ENCODE measurements at regions not wholly inside any gene's neighbourhood (a gene's known extent, or its start where the extent isn't known, plus 50 kb on each side); places are given as distances from the start of the nearest gene placed in this dataset.
"Not testable (repeated sequence)": the region's sequence is repeated elsewhere in the genome, so short reads cannot be mapped to it uniquely, and the experiment has no call there.

- DNase-seq: peak; percentile 1
Observed at GRCh38 chr11:25775603-25776002, 556.3 kb upstream of the ANO3 start.

DNA sequence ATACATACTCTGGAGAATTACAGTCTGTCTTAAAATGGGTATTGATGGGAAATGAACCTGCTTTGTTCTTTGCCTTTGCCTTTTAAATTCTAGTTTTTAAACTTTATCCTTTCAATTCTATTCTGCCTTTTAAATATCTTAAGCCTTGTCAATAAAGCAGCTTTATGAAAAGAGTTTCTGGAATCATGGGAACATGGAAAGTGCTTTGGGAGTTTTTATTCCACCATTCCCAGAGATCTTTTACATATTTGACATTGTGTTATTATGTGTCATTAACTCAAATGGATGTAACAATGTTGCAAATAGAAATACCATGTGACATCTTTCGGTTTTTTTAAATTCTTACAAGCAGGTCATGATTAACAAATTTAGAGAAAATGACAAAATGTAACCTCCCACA lies 555.7 kb upstream of the ANO3 start:
- DNase-seq: no peak

- DNase-seq: no peak
Observed at GRCh38 chr11:25777343-25777742, 554.6 kb upstream of the ANO3 start.

DNA sequence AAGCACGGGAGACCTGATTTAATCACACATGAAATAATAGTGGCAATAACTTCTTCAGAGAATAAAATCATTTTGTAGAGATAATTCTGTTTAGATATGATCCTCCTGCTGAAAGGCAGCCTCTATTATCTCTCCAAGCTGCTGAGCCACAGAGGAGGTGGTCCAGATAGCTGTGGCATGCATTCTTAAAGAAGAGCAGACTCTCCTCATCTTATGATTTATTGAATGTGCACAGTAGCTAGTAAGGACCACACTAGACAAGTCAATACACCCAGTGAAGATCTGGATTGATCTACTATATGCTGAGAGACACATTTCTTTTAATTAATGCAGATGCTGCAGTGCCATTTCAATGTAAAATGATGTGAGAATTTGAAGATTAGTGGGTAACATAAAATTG lies 552.9 kb upstream of the ANO3 start:
- no peak for DNase-seq

DNA sequence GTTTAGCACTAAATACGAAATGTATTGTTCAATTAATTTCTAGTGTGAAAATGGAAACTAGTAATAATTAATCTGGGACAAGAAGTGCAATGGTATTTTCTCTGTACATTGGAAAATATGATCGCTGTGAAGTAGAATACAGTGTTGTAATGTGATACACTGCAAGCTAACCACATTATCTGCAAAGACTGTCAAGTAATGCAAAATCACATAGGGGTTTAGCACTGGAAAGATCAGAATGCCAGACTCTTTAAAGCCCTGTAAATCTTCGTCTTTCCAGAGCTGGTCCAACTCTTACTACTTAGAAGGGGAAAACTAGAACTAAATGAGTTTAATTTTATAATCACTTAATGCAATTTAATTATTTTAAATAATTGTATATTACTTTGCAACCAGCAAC lies 544.5 kb upstream of the ANO3 start:
- no peak for DNase-seq

DNA sequence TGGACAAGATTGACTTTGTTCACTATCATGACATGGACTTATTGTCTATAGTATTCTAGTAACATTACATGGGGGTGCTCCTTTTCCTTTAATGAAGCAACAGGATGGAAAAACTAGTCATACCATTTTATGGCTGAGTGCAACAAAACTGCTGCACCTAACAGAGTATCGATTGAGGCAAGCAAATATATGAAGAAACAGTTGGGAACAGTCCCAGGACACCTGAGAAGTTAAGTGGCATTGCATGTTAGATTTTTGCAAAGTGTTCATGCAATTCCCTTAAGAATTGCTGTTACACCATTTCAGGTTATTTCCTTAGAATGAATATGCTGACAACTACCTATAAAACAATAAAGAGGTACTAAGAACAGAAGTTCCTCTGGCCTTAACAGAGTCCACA lies 541.5 kb upstream of the ANO3 start:
- no peak for DNase-seq

GRCh38 chr11:25793637-25794036 lies 538.3 kb upstream of the ANO3 start:
- no peak for DNase-seq

GRCh38 chr11:25794804-25795203 lies 537.1 kb upstream of the ANO3 start:
- no peak for DNase-seq

GRCh38 chr11:25816411-25816810 lies 515.5 kb upstream of the ANO3 start:
- no peak for DNase-seq

GRCh38 chr11:25824688-25825087 lies 507.2 kb upstream of the ANO3 start:
- DNase-seq: no peak

DNA sequence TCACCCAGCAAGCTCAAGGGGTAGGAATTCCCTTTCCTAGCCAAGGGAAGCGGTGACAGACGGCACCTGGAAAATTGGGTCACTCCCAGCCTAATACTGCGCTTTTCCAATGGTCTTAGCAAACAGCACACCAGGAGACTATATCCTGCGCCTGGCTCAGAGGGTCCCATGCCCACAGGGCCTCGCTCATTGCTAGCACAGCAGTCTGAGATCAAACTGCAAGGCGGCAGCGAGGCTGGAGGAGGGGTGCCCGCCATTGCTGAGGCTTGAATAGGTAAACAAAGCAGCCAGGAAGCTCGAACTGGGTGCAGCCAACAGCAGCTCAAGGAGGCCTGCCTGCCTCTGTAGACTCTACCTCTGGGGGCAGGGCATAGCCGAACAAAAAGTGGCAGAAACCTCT lies 500.4 kb upstream of the ANO3 start:
- DNase-seq: not testable (repeated sequence)

DNA sequence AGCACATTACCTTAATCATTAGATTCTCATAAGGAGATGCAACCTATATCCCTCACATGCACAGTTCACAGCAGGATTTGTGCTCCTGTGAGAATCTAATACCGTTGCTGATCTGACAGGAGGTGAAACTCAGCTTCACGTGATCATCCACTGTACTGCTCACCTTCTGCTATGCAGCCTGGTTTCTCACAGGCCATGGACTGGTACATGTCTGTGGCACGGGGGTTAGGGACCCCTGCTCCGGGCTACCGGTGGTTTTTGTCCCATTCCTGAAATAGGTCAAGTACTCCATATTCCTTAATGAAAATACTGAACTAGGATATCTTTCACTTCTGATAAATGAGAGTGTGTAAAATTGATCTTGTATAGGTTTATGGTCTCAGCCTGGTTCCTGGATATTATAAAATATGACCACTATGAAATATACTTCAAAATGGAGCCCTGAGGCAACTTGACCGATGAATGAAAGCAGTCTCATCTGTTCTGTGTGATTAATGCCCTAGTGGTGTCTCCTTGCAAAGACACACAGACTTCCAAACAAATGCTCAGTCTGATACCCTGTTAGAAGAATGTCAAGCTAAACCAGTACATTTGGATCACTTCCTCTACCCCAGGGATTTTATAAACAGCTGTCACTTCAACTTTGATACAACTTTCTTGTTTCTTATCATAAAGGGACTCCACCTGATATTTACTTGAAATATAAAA lies 492.9 kb upstream of the ANO3 start:
- DNase-seq: no peak

GRCh38 chr11:25844811-25845210 lies 487.1 kb upstream of the ANO3 start:
- DNase-seq: no peak

- no peak for DNase-seq
Observed at GRCh38 chr11:25855916-25856315, 476.0 kb upstream of the ANO3 start.

DNA sequence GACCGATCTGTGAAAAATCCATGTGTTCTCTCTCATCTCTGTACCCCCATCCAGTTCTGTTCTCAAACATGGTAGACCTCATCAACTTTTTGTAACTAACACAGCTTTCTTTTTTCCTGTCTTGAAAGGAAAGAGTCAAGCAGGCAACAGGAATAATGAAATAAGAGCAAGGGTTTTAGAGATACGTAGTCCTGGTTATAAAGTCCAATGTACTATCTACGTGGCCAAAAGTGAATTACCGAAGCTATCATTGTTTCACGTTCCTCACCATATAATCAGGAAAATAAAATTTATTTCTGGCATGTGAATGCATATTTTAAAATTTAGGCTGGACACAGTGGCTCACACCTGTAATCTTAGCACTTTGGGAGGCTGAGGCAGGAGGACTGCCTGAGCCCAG lies 472.2 kb upstream of the ANO3 start:
- DNase-seq: no peak

- DNase-seq: peak; percentile 33
Observed at GRCh38 chr11:25860677-25861450, 471.1 kb upstream of the ANO3 start.

- DNase-seq: no peak
Observed at GRCh38 chr11:25862159-25862558, 469.8 kb upstream of the ANO3 start.

GRCh38 chr11:25863986-25864385 lies 467.9 kb upstream of the ANO3 start:
- no peak for DNase-seq

DNA sequence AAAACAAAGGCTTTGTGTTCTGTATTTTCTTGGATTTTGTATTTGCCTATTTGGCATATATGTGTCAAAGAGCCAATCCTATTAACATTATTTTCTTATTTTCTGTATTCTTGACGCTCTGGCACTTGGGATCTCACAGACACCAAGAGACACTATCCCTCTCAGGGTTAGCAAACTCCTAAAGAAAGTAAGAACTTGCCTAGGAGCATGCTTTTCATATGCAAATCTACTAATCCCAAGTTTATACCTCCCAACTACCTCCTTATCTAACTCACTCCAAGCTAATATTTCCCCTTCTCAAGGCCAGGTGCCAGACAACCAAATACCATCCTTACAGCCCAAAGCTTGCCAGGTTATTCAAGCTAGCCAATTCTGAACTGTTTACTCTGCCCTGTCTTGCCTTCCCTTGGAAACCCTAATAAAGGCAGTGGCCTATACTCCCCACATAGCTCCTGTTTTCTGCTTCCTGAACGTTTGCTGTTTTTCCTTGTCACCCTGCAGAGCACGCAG lies 455.4 kb upstream of the ANO3 start:
- DNase-seq: no peak

- no peak for DNase-seq
Observed at GRCh38 chr11:25886036-25886435, 445.9 kb upstream of the ANO3 start.

GRCh38 chr11:25890626-25891260 lies 441.2 kb upstream of the ANO3 start:
- DNase-seq: peak; percentile 5

DNA sequence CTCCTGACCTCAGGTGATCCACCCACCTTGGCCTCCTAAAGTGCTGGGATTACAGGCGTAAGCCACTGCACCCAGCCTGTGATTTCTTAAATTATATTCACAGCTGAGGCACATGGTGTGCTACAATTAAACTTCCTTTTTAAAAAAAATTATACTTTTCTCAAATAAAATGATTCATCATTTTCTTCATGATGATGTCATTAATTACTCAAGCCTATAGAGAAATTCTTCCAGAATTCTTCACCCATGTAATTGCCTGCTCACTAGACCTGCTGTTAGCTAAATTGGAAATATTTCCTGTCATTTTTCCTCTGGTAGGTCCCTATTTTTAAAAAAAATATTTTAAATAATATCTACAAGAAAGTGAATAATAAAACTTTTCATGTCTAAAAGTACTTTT lies 440.0 kb upstream of the ANO3 start:
- no peak for DNase-seq

DNA sequence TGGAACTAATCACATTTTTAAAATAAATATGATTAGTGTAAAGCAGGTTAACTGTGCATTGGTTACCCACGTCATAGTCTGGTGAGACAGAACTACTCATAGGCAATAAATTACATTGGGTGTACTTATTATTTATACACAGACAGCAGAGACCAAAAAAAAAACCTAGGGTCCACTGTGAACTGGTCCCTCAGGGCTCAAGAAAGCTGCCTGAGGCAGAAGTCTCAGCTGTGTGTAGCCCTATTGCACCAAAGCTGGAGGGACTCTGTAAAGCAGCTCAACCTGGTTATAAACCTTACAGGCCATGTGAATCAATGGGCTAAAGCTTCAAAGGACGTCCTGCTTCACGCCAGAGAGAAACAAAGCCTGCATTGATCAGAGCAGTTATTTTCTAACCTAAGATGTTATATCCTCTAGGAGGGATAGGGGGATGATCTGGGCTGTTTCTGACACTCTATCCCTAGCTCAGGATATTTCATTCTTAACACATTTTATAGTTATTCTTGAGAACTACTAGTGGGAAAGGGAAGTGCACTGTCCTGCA lies 432.2 kb upstream of the ANO3 start:
- DNase-seq: no peak

All from fibroblast of skin of scalp (primary cell).